ENCODE measurements at regions not wholly inside any gene's neighbourhood (a gene's known extent, or its start where the extent isn't known, plus 50 kb on each side); places are given as distances from the start of the nearest gene placed in this dataset.

GRCh38 chr18:60445341-60445740 is 72.8 kb upstream of the MC4R start:
- no peak for DNase-seq

DNA sequence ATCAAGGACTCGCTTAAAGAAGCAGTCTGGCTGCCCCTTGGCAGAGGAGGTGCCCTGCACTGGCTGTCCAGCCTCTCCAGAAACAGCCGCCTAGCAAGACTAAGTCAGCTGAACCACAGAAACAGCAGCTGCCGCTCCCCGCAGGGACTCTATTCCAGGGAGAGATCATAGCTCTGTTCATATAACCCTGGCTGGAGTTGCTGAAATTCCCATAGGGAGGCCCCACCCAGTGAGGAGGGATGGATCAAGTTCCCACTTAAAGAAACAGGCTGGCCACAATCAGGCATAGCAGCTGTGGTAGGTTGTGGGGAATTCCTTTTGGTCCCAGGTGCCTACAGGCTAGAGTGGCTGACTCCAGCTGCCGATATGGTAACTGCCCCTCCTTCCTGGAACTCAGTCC is 74.2 kb upstream of the MC4R start:
- DNase-seq, result no peak

DNA sequence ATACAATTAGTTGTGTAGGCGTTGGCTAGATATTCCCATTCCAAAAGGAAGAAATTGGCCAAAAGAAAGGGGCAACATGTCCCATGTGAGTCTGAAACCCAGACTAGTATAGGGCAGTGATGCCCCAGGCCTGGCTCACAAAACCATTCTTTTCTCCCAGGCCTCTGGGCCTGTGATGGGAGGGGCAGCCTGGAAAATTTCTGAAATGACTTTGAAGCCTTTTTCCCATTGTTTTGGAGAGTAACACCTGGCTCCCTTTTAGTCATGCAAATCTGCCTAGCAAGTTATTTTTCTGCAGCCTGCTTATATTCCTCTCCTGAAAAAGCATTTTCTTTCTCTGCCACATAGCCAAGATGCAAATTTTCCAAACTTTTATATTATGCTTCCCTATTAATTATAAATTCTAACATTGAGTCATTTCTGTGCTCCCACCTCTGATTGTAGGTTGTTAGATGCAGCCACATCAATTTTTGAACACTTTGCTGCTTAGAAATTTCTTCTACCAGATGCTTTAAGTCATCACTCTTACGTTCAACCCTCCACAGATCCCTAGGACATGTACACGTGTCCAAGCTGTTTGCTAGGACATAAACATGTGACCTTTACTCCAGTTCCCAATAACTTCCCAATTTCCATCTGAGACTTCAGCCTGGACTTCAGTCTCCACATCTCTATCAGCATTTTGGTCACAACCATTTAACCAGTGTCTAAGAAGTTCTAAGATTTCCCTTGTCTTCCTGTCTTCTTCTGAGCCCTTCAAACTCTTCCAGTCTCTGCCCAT is 76.1 kb upstream of the MC4R start:
- DNase-seq, result no peak

DNA sequence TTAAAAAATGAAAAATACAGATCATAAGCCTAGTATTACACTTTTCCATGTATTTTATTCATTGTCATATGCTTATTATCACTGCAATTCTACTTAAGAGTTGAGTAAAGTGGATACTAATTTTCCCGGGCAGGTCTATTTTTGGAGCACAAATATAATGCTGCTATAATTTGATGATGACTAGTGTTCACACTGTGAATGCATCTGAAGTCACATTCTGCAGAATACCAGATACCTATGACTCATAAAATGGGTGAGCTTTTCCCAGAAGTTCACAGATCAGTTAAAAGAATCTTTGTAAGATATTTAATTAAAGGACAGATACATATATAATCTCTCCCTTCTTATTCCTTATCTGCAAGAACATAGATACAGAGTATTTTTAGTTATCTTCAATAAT is 79.8 kb upstream of the MC4R start:
- DNase-seq, result no peak

GRCh38 chr18:60466677-60467076 is 94.1 kb upstream of the MC4R start:
- no peak for DNase-seq

GRCh38 chr18:60469387-60470100 is 97.0 kb upstream of the MC4R start:
- DNase-seq, result no peak

- no peak for DNase-seq
These were observed 99.1 kb upstream of the MC4R start for GRCh38 chr18:60471652-60472051.

- DNase-seq, result no peak
These were observed 112.6 kb upstream of the MC4R start for GRCh38 chr18:60485201-60485600.

GRCh38 chr18:60493066-60493465 is 120.5 kb upstream of the MC4R start:
- no peak for DNase-seq

GRCh38 chr18:60499675-60500074 is 127.1 kb upstream of the MC4R start:
- no peak for DNase-seq

- DNase-seq, result no peak
These were observed 128.4 kb upstream of the MC4R start for GRCh38 chr18:60500960-60501359.

DNA sequence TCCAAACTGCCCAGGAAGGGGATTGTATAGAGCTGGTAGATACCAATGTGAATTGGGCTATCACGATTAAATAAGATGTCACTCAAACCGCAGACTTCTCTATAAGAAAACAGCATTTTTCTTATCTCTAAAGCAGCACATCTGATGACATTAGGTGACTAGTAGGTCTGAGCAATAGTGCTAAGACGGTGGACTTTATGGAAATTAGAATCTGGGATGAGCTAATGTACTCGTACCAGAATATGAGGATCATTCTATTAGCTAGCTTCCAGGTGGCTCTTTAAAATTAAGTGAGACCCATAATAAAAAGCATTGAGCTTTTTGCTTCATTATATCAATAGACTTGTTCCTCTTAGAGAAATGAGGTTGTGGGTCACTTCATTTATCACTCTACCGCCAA is 130.0 kb upstream of the MC4R start:
- DNase-seq, result no peak

- DNase-seq, result no peak
These were observed 130.6 kb upstream of the MC4R start for GRCh38 chr18:60503199-60503598.

GRCh38 chr18:60506190-60506589 is 133.6 kb upstream of the MC4R start:
- DNase-seq, result no peak

DNA sequence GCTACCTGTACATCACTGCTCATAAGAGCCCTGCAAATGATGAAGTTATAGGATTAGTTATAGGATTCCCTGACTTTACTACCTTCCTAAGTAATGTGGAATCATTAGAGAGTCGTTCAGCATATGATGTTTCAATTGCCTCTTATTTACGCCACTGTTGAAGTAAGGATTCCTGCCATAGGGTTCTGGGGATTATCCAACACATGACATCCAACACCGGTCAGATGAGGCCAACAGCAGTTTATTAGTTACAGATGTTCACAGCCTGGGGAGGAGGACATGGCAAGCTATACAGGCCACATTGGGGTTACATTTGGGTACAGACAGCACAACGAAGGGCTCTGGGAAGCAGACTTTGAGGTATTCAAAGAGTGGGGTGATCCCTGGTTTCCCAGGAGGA is 134.1 kb upstream of the MC4R start:
- no peak for DNase-seq

- DNase-seq, result no peak
These were observed 135.5 kb upstream of the MC4R start for GRCh38 chr18:60508108-60508507.

- no peak for DNase-seq
These were observed 162.0 kb upstream of the MC4R start for GRCh38 chr18:60534538-60534937.

DNA sequence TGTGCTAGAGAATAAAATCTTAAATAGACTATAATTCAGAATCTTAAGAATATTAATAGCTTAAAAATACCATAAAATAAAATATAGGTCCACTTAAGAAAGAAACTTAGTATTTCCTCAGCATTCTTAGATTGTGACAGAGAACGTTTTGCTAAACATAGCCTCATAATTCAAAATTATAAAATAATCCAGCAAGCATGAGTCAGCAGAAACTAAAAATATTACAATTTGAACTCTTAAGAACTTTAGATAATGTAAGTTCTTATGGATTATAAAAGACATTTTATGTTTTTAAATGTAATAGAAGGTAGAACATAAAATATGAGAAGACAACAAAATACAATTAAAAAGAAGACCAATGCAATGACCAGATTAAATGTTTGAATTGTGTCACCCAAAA is 164.5 kb upstream of the MC4R start:
- DNase-seq, result no peak

DNA sequence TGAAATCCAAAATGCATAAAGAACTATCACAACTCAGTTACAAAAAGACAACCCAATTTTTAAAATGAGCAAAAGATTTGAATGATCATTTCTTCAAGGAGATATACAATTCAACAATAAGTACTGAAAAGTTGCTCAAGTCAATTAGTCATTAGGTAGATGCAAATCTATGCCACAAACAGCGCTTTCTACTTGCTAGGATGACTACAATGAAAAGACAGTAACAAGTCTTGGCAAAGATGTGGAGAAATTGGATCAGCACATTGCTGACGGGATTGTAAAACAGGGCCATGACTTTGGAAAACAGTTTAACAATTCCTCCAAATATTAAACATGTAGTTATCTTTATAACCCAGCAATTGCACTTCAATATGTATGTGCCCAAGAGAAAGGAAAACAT is 166.3 kb upstream of the MC4R start:
- no peak for DNase-seq

DNA sequence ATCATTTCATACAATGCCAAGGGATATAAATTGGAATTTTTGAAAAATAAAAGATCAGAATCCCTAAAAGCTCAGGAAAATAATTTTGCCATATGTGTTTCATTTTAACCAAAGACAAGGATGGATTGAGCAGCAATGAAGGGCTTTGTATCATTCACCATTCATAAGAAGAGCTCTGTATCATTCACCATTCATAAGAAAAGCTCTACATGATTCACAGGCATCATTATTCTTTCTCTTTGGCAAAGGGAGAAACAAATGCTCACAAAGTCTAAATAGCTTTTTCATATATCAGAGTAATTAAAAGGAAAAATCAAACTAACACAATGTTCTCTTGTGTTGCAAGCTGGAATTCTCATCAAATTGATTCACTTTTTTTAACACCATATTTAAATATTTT is 169.1 kb upstream of the MC4R start:
- DNase-seq, result no peak

- DNase-seq, result no peak
These were observed 171.1 kb upstream of the MC4R start for GRCh38 chr18:60543646-60544045.

DNA sequence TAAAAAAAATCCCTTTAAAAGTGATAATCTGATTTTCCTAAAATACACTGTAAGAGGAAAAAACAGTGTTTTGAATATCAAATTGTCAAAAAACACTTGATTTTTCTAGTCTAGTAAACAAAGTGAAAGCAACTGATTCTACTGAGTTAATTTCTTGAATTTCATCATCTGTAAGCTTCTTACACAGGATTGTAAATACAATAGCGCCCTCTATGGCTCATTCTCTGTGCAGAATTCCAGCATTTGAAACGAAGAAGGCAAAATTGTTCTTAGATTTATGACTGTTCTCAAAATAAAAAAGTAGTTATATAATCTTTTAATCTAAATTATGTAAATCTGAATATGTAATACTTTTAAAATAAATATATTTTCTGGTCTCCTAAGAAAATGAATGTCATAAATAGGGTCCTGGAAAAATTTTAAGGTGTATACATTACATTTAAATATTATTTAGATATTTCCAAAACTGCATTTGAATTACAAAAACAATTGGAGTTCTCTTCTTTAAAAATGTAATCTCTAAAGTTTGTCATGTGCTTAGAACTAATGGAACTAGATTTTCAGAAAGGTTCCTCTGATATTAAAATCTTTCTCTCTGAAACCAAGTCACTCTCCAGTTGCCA is 176.9 kb upstream of the MC4R start:
- peak in 1 of 2 donors; percentile 76 for DNase-seq

GRCh38 chr18:60552948-60553347 is 180.4 kb upstream of the MC4R start:
- DNase-seq, result no peak

- no peak for DNase-seq
These were observed 182.4 kb upstream of the MC4R start for GRCh38 chr18:60554967-60555366.
